IPS-18a (cell line): ENCODE measurements at regions not wholly inside any gene's neighbourhood (a gene's known extent, or its start where the extent isn't known, plus 50 kb on each side); places are given as distances from the start of the nearest gene placed in this dataset.

Experiments used
- H3K27ac ChIP-seq: one replicate; pipeline ENCODE4 v1.5.1; 2013; ENCODE audit warnings: low read length
- H3K27me3 ChIP-seq: one replicate; pipeline ENCODE4 v1.6.1; 2013; ENCODE audit warnings: mild to moderate bottlenecking, low read length; ENCODE audit not compliant: control insufficient read depth, insufficient read depth
- H3K36me3 ChIP-seq: one replicate; pipeline ENCODE4 v1.6.1; 2013; ENCODE audit warnings: low read depth, low read length; ENCODE audit not compliant: control insufficient read depth
- H3K4me1 ChIP-seq: one replicate; pipeline ENCODE4 v1.6.1; 2013; ENCODE audit warnings: low read depth, low read length; ENCODE audit not compliant: control insufficient read depth
- H3K4me3 ChIP-seq: one replicate; pipeline ENCODE4 v1.5.1; 2013; ENCODE audit warnings: low read length
- H3K9ac ChIP-seq: one replicate; pipeline ENCODE4 v1.6.1; 2013; ENCODE audit warnings: mild to moderate bottlenecking, low read length, moderate library complexity
- H3K9me3 ChIP-seq: one replicate; pipeline ENCODE4 v1.6.1; 2013; ENCODE audit warnings: low read depth, low read length; ENCODE audit not compliant: control insufficient read depth

DNA sequence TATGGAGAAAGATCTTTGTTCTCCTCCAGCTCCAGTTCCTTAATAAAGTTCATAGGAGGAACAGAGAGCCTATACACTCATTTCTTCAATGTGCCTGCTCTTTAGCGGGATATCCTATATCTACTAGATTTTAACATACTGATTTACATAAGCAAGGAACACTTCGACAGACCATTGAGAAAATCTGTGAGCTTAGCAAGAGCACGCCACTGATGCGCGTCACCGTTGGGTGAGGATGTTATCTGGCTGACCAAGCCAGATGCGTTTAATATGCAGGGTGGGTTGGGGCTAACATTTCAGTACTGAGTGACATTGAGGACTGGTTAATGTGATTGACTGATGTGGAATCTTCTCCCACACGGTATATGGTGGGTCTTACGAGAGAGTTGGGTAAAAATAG, 233.4 kb downstream of the SOX4 start:
- Histone ChIP-seq H3K4me3 (no peak overlapping the region), H3K27me3 (no peaks in the 10 kb centered on the region), H3K4me1 (peaks cover 42% of the 10 kb centered on the region), H3K9ac (no peak overlapping the region), H3K9me3 (no peaks in the 10 kb centered on the region), H3K36me3 (no peaks in the 10 kb centered on the region), H3K27ac (no peak overlapping the region)

DNA sequence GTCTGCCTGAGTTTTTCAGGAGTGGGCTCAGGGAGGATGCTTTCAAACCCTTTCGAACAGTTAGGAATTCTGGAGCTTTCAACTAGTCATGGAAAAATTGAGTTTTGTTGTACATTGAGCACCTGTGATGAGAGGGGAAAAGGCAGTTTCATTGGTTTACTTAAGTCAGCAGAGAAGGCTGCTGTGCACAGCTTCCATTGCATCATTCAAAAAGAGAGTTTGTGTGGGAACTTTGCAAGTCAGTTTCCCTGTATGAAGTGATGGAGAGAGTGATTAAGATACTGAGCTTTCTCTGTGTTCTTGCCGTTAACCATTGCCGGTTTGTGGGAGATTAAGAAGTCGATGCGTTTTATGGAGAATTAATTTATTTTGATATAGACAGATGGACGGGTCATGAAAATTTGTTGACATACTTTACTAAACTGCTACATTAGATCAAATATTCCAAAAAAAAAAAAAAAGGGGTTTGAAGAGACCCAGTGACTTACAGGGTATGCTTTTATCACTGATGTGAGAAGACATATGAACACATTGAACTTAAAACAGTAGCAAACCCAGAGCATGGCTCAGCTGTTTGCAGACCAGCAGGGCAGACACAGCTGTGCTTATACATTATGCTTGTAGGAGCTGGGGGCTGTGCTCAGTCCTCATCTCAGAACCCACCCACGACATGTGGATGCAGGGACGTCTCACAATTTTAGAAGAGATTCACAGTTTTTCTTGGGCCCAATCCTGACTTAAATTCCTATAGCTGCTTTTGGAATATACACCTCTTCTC, 234.1 kb downstream of the SOX4 start:
- Histone ChIP-seq H3K27ac (peak overlapping the region; percentile 16), H3K9me3 (no peaks in the 10 kb centered on the region), H3K9ac (no peak overlapping the region), H3K4me1 (peaks cover 44% of the 10 kb centered on the region), H3K27me3 (no peaks in the 10 kb centered on the region), H3K4me3 (no peak overlapping the region), H3K36me3 (peaks cover 2% of the 10 kb centered on the region)

GRCh38 chr6:21828704-21829103, 235.2 kb downstream of the SOX4 start:
- Histone ChIP-seq H3K9ac (no peak overlapping the region), H3K4me3 (no peak overlapping the region), H3K27me3 (no peaks in the 10 kb centered on the region), H3K4me1 (peaks cover 38% of the 10 kb centered on the region), H3K36me3 (peaks cover 2% of the 10 kb centered on the region), H3K27ac (no peak overlapping the region), H3K9me3 (no peaks in the 10 kb centered on the region)

- H3K27me3 ChIP-seq, result no peaks in the 10 kb centered on the region
These were observed 235.6 kb downstream of the SOX4 start for GRCh38 chr6:21829126-21829525.

GRCh38 chr6:21831521-21832291, 238.2 kb downstream of the SOX4 start:
- peaks cover 36% of the 10 kb centered on the region for H3K4me1 ChIP-seq
- H3K27ac ChIP-seq, result no peak overlapping the region
- H3K36me3 ChIP-seq, result peaks cover 2% of the 10 kb centered on the region
- H3K27me3 ChIP-seq, result no peaks in the 10 kb centered on the region
- no peaks in the 10 kb centered on the region for H3K9me3 ChIP-seq
- H3K4me3 ChIP-seq, result no peak overlapping the region
- H3K9ac ChIP-seq, result no peak overlapping the region

More at GRCh38 chr6:21829126-21829525, 235.6 kb downstream of the SOX4 start:
- Histone ChIP-seq H3K27ac (no peak overlapping the region), H3K4me1 (peaks cover 36% of the 10 kb centered on the region), H3K36me3 (peaks cover 2% of the 10 kb centered on the region), H3K4me3 (no peak overlapping the region), H3K9me3 (no peaks in the 10 kb centered on the region), H3K9ac (no peak overlapping the region)

- H3K36me3 ChIP-seq, result peaks cover 5% of the 10 kb centered on the region
- H3K27me3 ChIP-seq, result no peaks in the 10 kb centered on the region
- peaks cover 29% of the 10 kb centered on the region for H3K4me1 ChIP-seq
- peak overlapping the region; percentile 12 for H3K27ac ChIP-seq
- H3K9me3 ChIP-seq, result no peaks in the 10 kb centered on the region
- H3K9ac ChIP-seq, result no peak overlapping the region
- peak overlapping the region; percentile 0 for H3K4me3 ChIP-seq
These were observed 242.7 kb downstream of the SOX4 start for GRCh38 chr6:21836277-21836676.

GRCh38 chr6:21836772-21837425, 243.3 kb downstream of the SOX4 start:
- H3K4me3 ChIP-seq, result no peak overlapping the region
- peaks cover 5% of the 10 kb centered on the region for H3K36me3 ChIP-seq
- no peaks in the 10 kb centered on the region for H3K9me3 ChIP-seq
- H3K9ac ChIP-seq, result no peak overlapping the region
- H3K27ac ChIP-seq, result no peak overlapping the region
- H3K4me1 ChIP-seq, result peaks cover 23% of the 10 kb centered on the region
- no peaks in the 10 kb centered on the region for H3K27me3 ChIP-seq

DNA sequence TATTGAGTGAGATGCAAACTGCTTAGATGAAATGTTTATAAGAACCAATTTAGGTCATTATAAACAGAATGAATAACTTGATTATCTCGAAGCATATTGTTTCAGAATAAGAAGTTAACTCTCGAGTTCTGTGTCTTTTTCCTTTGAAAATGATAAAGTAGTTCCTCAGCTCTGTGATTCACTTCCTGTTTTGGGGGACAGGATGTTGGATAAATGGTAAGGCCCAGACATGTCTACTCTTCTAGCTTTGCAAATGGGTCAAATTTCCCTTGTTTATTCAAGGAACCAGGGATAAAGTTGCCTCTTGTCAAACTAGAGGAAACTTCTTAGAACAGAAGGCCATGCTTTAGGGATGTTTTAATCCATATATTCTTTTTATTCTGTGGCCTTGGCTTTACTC, 246.9 kb downstream of the SOX4 start:
- no peak overlapping the region for H3K4me3 ChIP-seq
- peak overlapping the region; percentile 16 for H3K27ac ChIP-seq
- no peaks in the 10 kb centered on the region for H3K27me3 ChIP-seq
- H3K4me1 ChIP-seq, result peaks cover 45% of the 10 kb centered on the region
- no peak overlapping the region for H3K9ac ChIP-seq
- H3K36me3 ChIP-seq, result peaks cover 3% of the 10 kb centered on the region
- no peaks in the 10 kb centered on the region for H3K9me3 ChIP-seq

GRCh38 chr6:21842875-21843645, 249.5 kb downstream of the SOX4 start:
- Histone ChIP-seq H3K9ac (no peak overlapping the region), H3K36me3 (peaks cover 3% of the 10 kb centered on the region), H3K27me3 (no peaks in the 10 kb centered on the region), H3K9me3 (no peaks in the 10 kb centered on the region), H3K4me1 (peaks cover 38% of the 10 kb centered on the region), H3K4me3 (no peak overlapping the region), H3K27ac (no peak overlapping the region)

DNA sequence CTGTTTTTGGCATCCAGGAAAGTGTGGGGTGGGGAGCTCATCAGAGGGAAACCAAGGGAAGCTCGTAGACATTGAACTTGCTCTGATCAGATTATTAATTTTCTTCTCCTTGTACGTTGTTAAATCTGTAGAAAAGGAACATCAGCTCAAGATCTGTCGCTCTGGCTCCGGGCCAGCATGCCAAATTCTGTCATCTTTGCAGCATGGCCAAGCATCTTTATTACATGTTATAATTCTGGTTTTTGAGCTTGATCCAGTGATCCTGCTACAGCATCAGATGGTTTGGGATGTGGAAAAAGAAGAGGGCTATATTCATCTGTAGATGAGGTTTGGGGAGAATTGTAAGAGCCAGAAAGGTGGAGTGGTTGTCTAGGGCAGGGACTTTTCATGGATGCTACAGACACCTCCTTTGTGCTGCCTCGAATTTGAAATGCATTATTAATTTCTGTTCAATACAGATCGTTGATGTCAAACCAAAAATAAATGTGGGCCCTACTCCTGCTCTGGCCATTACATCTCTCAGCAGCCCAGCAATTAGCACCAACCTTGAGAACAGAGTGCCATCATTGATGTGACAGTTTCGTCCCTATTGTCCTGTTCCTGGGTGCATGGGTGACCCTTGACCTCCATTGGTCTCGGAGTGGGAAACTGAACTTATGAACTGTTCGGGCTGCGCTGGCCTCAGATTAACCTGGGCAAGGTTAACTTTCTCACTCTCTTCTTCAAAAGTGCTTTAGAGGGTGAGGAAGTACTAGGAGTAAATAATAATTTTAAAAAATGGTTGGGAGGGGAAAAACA, 250.8 kb downstream of the SOX4 start:
- Histone ChIP-seq H3K27me3 (no peaks in the 10 kb centered on the region), H3K36me3 (peaks cover 3% of the 10 kb centered on the region), H3K9me3 (no peaks in the 10 kb centered on the region), H3K4me1 (peaks cover 39% of the 10 kb centered on the region), H3K27ac (no peak overlapping the region), H3K9ac (no peak overlapping the region), H3K4me3 (no peak overlapping the region)
